Iris pigment epithelial cell (primary cell): ENCODE measurements at regions not wholly inside any gene's neighbourhood (a gene's known extent, or its start where the extent isn't known, plus 50 kb on each side); places are given as distances from the start of the nearest gene placed in this dataset.
"Not testable (repeated sequence)": the region's sequence is repeated elsewhere in the genome, so short reads cannot be mapped to it uniquely, and the experiment has no call there.

Source experiments
- DNase-seq: peaks from one replicate; pipeline ENCODE4 v3.0.0-alpha.2; 2011; ENCODE audit warnings: low read depth

DNA sequence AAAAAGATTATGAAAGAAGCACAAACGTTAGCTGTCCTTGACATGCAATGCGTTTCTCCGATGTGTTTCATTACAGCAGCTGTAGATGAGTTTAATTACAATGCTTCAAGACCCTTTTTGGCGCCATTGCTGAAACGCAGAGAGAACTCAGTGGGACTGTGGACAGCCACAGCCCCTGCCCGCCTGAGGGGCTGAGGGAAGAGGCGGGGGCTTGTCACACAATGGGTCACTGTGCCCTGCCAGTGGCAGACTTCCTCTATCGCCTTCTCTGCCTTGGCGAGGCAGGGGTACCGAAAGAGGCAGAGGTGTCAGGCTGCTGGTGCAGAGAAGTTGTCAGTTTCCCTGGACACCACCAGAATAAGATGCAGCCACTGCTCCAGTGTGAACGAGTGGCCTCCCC lies 252.0 kb downstream of the NR2F2 start:
- no peak for DNase-seq

DNA sequence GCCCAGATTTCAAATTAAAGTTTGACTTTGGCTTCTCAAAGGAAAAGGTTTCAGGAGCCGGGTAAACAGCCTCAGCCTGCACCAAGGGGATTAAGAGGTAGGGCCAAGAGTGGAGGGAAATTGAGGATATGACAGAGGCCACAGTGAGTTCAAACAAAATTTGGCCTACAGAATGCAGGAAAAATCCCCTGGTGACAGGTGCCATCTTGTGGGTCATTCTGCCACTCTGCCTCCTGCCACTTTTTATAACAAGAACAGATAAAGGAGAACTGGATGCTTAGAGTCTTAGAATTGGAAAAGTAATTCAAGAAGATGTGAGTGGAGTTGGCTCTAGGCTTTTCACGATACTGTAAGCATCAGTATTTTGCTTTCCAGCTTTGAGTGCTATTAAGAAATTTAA lies 253.2 kb downstream of the NR2F2 start:
- no peak for DNase-seq

DNA sequence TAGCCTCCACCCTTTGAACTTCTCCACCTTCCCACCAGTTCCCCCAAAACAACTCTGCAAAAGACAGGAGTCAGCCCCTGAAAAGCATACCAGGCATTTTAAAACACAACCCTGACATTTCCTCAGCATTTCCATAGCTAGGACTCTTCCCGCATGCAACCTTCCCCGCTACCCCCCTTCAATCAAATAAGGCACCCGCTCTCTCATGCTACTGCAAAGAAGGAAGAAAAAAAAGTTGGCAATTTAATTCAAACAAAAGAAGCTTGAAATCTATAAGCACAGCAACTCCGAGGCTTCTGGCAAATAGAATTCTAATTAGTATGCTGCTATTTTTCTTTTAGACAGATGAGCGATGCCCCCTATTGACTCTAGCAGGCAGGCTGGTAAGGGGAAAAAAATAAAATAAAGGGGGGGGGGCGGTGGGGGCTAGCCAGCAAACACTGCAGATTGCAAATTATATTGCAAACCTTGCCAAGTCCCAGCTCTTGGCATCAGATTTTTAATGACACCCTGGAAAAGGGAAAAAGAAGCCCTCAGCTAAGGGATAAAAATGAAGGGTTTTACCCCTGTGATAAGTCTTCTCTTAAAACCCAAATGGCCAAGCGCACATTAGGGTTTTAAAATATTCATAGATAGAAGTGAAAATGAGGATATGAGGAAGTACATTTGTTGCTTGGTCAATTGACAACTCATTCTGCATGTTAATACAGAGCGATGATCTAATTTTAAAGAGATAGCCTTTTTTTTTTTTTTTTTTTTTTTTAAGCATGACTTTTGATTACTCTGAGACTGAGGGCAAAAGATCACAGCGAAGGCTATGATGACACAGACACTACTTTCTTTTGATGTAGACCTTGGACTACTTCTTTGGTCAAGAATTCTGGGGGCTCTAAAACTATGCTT lies 255.2 kb downstream of the NR2F2 start:
- DNase-seq = peak; percentile 32

DNA sequence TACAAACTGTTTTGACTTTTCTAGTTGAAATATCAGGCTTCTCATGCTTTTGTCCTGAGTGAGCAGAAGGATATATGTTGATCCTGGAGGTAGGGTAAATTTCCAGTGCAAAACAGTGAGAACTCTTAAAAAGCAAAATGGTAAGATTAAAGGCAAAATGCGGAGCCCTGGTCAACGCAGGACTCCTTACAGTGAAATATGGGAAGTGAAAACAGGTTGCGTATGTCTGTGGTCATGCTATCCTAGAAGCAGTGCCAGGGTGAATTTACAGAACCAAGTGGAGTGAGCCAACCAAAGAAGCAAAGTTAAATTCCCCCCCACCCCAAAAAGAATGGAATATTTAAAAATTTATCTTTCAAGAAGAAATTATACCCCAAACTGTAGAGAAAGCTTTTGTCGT lies 256.4 kb downstream of the NR2F2 start:
- no peak for DNase-seq

GRCh38 chr15:96589864-96590263 lies 259.4 kb downstream of the NR2F2 start:
- no peak for DNase-seq

GRCh38 chr15:96593735-96594134 lies 263.2 kb downstream of the NR2F2 start:
- no peak for DNase-seq

GRCh38 chr15:96595951-96596350 lies 265.5 kb downstream of the NR2F2 start:
- no peak for DNase-seq

- no peak for DNase-seq
These were observed 268.0 kb downstream of the NR2F2 start for GRCh38 chr15:96598514-96598913.

GRCh38 chr15:96599268-96599667 lies 268.8 kb downstream of the NR2F2 start:
- no peak for DNase-seq

DNA sequence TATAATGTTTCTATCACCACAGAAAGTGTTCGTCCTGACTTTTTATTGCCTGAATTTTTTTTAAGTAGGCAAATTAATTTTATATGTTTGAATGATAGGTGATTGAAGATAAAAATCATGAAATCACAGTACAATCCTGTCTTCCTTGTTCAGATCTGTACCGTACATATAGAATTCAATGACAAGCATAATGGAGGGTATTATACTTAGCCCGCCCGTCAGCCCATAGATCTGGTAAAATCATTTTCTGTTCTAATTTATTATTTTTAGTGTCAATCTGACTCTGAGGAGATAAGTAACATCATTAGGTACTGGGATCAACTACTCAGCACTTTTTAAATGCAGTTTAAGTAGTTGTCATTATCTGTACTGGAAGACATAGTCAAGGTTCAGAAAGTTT lies 269.9 kb downstream of the NR2F2 start:
- DNase-seq = no peak

GRCh38 chr15:96606617-96607016 lies 276.1 kb downstream of the NR2F2 start:
- DNase-seq = no peak

GRCh38 chr15:96610757-96611156 lies 280.3 kb downstream of the NR2F2 start:
- DNase-seq = no peak

GRCh38 chr15:96612917-96613316 lies 282.4 kb downstream of the NR2F2 start:
- no peak for DNase-seq

- DNase-seq = no peak
These were observed 288.7 kb downstream of the NR2F2 start for GRCh38 chr15:96619174-96619573.

- no peak for DNase-seq
These were observed 292.2 kb downstream of the NR2F2 start for GRCh38 chr15:96622714-96623113.

DNA sequence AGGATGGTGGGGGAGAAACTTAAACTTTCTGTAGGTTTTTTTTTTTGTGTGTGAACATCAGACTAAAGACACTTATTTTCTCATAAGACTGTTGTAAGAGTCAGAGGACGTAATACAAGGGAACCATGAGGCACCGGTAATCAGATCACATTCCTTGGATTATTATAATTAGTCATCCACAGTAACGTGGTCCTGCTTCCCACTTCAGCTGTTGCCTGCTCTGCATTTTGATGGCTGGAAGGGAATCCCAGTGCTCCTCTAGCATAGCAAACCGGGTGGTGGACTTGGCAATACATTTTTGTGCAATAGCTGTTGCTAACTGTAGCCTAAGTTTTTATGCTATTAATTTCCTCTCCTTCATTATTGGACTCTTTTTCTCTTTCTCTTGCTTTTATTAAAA lies 294.8 kb downstream of the NR2F2 start:
- no peak for DNase-seq

DNA sequence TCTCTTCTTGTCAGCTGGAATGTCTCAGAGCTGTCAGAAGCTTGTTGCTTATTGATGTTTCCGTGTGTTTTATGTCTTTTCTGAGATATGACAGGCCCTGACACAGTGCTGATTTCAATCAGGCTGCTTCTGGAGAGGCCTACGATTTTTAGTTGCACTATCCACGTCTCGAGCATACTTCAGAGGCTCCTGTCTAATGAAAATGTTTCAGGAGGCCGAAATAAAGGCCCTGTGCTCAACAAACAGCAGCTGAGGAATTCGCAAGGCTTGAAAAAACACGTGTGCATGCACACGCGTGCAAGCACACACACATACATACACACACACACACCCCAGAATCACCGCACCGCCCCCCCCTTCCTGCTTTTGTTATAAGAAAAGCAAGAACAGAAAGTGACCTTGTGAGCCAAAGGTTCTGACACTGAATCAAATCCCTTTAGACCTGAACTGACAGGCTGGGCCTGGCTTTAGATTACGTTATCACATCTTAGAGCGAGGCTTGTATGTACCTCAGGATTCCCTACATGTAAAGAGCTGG lies 296.6 kb downstream of the NR2F2 start:
- DNase-seq = no peak

GRCh38 chr15:96629511-96629910 lies 299.0 kb downstream of the NR2F2 start:
- no peak for DNase-seq

DNA sequence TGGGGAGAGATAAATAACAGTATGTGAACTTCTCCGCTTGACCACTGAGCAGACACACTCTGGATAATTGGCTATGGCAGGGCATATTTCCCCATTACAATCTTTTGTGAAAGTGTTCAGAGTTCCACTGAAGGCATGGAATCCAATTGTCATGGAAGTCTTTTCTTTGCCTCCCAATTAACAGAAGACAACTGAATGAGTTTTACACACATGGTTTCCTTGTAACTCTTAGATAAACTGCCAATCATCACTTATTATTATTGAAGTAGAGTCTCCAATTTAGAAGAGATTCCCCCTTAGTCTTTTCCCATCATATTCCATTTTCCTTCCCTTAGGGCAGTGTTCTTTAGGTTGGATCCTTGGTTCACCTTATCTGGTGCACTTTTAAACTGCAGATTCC lies 308.3 kb downstream of the NR2F2 start:
- DNase-seq = no peak

DNA sequence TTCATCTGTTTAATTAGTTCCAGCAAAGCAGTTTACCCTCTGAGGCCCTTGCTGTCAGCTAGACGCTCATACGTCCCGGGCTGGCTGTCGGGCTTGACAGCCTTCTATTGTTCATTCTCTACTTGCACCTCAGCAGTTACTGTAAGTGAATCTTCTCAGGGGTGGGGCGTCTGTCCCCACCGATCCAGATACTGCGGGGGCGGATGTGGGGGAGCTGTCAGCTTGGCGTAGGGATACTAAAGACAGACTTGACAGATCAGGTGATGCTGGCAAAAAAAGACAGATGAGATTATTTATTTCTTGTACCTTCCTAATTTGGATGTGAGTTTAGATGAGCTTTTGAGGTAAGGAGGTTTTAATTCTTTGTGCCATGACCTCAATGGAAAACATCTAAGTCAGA lies 315.3 kb downstream of the NR2F2 start:
- no peak for DNase-seq

- no peak for DNase-seq
These were observed 318.4 kb downstream of the NR2F2 start for GRCh38 chr15:96648866-96649265.

DNA sequence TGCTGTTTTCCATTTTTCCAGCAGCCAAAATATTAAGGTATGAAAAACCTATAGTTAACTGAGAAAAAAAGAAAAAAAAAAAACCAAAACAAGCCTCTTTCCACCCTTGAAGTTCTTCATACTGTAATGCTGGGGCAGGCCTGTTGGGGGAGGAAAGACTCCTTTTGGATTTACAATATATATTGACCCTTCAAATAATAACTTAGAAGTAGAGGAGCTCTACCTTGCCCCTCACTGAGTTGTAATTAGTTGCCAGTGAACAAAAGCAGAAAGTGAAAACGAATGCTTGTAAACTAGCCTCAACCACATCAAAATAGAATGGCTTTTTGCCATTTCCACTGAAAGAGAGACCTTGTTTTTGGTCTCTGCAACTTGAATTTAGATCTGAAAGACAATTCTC lies 326.6 kb downstream of the NR2F2 start:
- DNase-seq = no peak

DNA sequence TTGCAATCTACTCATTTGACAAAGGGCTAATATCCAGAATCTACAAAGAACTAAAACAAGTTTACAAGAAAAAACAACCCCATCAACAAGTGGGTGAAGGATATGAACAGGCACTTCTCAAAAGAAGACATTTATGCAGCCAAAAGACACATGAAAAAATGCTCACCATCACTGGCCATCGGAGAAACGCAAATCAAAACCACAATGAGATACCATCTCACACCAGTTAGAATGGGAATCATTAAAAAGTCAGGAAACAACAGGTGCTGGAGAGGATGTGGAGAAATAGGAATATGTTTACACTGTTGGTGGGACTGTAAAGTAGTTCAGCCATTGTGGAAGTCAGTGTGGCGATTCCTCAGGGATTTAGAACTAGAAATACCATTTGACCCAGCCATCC lies 336.5 kb downstream of the NR2F2 start:
- not testable (repeated sequence) for DNase-seq

GRCh38 chr15:96670389-96670788 lies 339.9 kb downstream of the NR2F2 start:
- no peak for DNase-seq
